ENCODE measurements at regions not wholly inside any gene's neighbourhood (a gene's known extent, or its start where the extent isn't known, plus 50 kb on each side); places are given as distances from the start of the nearest gene placed in this dataset.

GRCh38 chr18:34025191-34025801 is 199.4 kb downstream of the NOL4 start:
- no peaks in the 10 kb centered on the region for H3K27me3 ChIP-seq (ENCODE audit: control insufficient read depth, insufficient read depth, low read length)
- H3K36me3 ChIP-seq (ENCODE audit: control insufficient read depth, insufficient read depth, low read length): no peaks in the 10 kb centered on the region
- no peak for DNase-seq (ENCODE audit: low read depth)
- POLR2A ChIA-PET: no interaction called here
- CTCF ChIA-PET: no interaction called here
- TF ChIP-seq, protein P1, sequence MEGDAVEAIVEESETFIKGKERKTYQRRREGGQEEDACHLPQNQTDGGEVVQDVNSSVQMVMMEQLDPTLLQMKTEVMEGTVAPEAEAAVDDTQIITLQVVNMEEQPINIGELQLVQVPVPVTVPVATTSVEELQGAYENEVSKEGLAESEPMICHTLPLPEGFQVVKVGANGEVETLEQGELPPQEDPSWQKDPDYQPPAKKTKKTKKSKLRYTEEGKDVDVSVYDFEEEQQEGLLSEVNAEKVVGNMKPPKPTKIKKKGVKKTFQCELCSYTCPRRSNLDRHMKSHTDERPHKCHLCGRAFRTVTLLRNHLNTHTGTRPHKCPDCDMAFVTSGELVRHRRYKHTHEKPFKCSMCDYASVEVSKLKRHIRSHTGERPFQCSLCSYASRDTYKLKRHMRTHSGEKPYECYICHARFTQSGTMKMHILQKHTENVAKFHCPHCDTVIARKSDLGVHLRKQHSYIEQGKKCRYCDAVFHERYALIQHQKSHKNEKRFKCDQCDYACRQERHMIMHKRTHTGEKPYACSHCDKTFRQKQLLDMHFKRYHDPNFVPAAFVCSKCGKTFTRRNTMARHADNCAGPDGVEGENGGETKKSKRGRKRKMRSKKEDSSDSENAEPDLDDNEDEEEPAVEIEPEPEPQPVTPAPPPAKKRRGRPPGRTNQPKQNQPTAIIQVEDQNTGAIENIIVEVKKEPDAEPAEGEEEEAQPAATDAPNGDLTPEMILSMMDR (IDR thresholded peaks at IDR 0.05; ENCODE audit: insufficient read depth, low read depth, low read length): no peak
- H3K4me3 ChIP-seq (ENCODE audit: low read depth, low read length): no peak overlapping the region

DNA sequence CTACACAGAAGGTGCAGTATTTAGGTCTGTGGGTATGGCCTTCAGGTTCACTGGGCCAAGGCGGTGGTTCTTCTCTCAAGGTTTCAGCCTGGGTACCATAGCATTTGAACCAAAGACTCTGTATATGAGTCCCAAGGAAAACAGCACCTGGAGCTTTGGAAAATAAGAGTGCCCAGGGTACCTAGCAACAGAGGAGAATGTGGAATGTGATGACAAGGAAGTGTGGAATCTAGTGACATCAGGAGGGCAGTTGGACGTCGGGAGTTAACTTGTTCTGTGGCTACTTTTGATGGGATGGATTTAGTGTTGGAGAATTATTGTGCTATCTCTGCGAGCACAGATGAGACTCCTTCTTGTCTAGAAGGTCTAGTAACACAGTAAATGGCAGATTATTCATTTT is 201.2 kb downstream of the NOL4 start:
- Histone ChIP-seq H3K4me3 (ENCODE audit: low read depth, low read length) (no peak overlapping the region), H3K36me3 (ENCODE audit: control insufficient read depth, insufficient read depth, low read length) (no peaks in the 10 kb centered on the region), H3K27me3 (ENCODE audit: control insufficient read depth, insufficient read depth, low read length) (no peaks in the 10 kb centered on the region)
- CTCF ChIA-PET: no interaction called here
- TF ChIP-seq, protein P1 (IDR thresholded peaks at IDR 0.05; ENCODE audit: insufficient read depth, low read depth, low read length): no peak
- no peak for DNase-seq (ENCODE audit: low read depth)
- POLR2A ChIA-PET: no interaction called here

DNA sequence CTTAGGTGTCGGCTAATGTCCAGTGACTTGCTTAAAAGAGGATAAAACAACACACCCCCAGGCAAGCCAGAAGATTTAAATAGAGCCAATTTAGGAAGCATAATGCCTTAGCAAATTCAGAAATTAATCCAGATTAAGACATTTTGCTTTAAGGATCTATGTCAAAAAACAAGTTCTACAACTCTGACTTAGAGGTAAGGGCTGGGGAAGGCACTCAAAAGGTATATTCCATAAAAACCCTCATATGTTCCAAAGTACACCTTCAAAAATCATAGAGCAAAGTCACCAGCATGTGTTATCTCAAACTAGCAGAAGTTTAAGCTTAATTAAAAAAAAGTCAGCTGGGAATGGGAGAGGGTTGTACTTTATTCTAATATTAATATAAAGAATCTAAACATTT is 206.4 kb downstream of the NOL4 start:
- CTCF ChIA-PET: no interaction called here
- Histone ChIP-seq H3K27me3 (ENCODE audit: control insufficient read depth, insufficient read depth, low read length) (no peaks in the 10 kb centered on the region), H3K4me3 (ENCODE audit: low read depth, low read length) (no peak overlapping the region), H3K36me3 (ENCODE audit: control insufficient read depth, insufficient read depth, low read length) (no peaks in the 10 kb centered on the region)
- no peak for DNase-seq (ENCODE audit: low read depth)
- TF ChIP-seq, protein P1 (IDR thresholded peaks at IDR 0.05; ENCODE audit: insufficient read depth, low read depth, low read length): no peak
- POLR2A ChIA-PET: no interaction called here

- Histone ChIP-seq H3K4me3 (ENCODE audit: low read depth, low read length) (no peak overlapping the region), H3K27me3 (ENCODE audit: control insufficient read depth, insufficient read depth, low read length) (no peaks in the 10 kb centered on the region), H3K36me3 (ENCODE audit: control insufficient read depth, insufficient read depth, low read length) (no peaks in the 10 kb centered on the region)
- ChIA-PET CTCF (no interaction called here), POLR2A (no interaction called here)
- TF ChIP-seq, protein P1 (IDR thresholded peaks at IDR 0.05; ENCODE audit: insufficient read depth, low read depth, low read length): no peak
- DNase-seq (ENCODE audit: low read depth): no peak
Observed at GRCh38 chr18:34003687-34004086, 221.0 kb downstream of the NOL4 start.

- TF ChIP-seq, protein P1 (IDR thresholded peaks at IDR 0.05; ENCODE audit: insufficient read depth, low read depth, low read length): no peak
- Histone ChIP-seq H3K27me3 (ENCODE audit: control insufficient read depth, insufficient read depth, low read length) (no peaks in the 10 kb centered on the region), H3K4me3 (ENCODE audit: low read depth, low read length) (no peak overlapping the region), H3K36me3 (ENCODE audit: control insufficient read depth, insufficient read depth, low read length) (no peaks in the 10 kb centered on the region)
- CTCF ChIA-PET: no interaction called here
- no peak for DNase-seq (ENCODE audit: low read depth)
- POLR2A ChIA-PET: no interaction called here
Observed at GRCh38 chr18:34002130-34002529, 222.6 kb downstream of the NOL4 start.
